Tibial nerve (tissue), 3 donors: ENCODE measurements at regions not wholly inside any gene's neighbourhood (a gene's known extent, or its start where the extent isn't known, plus 50 kb on each side); places are given as distances from the start of the nearest gene placed in this dataset.

Experiments
- POLR2A ChIP-seq, 2 donors: fragments of 450-650 bp; IDR thresholded peaks; one replicate each; pipeline ENCODE4 v1.6.1; 2017; ENCODE audit warnings: antibody characterized with exemption in 2 of 2, mild to moderate bottlenecking in 2 of 2, moderate library complexity in 2 of 2
- TF ChIP-seq, protein P1 (sequence below), 5 experiments: fragments of 200-600 bp in 3 of 5; fragments of 450-650 bp in 2 of 5; sonication (generic) in 3 of 5; IDR thresholded peaks; one replicate each; pipeline ENCODE4 v1.5.1; 2016 to 2019; ENCODE audit warnings: antibody characterized with exemption in 5 of 5, mild to moderate bottlenecking in 3 of 5, moderate library complexity in 2 of 5

GRCh38 chr2:59233920-59234319 lies 992.8 kb upstream of the FANCL start:
- TF ChIP-seq, protein P1, sequence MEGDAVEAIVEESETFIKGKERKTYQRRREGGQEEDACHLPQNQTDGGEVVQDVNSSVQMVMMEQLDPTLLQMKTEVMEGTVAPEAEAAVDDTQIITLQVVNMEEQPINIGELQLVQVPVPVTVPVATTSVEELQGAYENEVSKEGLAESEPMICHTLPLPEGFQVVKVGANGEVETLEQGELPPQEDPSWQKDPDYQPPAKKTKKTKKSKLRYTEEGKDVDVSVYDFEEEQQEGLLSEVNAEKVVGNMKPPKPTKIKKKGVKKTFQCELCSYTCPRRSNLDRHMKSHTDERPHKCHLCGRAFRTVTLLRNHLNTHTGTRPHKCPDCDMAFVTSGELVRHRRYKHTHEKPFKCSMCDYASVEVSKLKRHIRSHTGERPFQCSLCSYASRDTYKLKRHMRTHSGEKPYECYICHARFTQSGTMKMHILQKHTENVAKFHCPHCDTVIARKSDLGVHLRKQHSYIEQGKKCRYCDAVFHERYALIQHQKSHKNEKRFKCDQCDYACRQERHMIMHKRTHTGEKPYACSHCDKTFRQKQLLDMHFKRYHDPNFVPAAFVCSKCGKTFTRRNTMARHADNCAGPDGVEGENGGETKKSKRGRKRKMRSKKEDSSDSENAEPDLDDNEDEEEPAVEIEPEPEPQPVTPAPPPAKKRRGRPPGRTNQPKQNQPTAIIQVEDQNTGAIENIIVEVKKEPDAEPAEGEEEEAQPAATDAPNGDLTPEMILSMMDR (IDR thresholded peaks at IDR 0.05): no peak
- TF ChIP-seq POLR2A (IDR thresholded peaks at IDR 0.05): no peak
